ENCODE measurements at regions not wholly inside any gene's neighbourhood (a gene's known extent, or its start where the extent isn't known, plus 50 kb on each side); places are given as distances from the start of the nearest gene placed in this dataset.

GRCh38 chr3:6528951-6529350 is 332.0 kb upstream of the GRM7 start:
- TF ChIP-seq POLR2A (IDR thresholded peaks at IDR 0.05) (no peak), CTCF (IDR thresholded peaks at IDR 0.05) (no peak)

All from Peyer's patch (tissue), 4 donors.